ENCODE measurements at regions not wholly inside any gene's neighbourhood (a gene's known extent, or its start where the extent isn't known, plus 50 kb on each side); places are given as distances from the start of the nearest gene placed in this dataset.

- no peak for DNase-seq
Observed at GRCh38 chr22:48333816-48334735, 1493.6 kb downstream of the BRD1 start.

- DNase-seq = no peak
Observed at GRCh38 chr22:48333323-48333763, 1494.3 kb downstream of the BRD1 start.

- DNase-seq = no peak
Observed at GRCh38 chr22:48332438-48333322, 1495.0 kb downstream of the BRD1 start.

GRCh38 chr22:48331691-48332220, 1495.9 kb downstream of the BRD1 start:
- no peak for DNase-seq

- DNase-seq = no peak
Observed at GRCh38 chr22:48331266-48331665, 1496.4 kb downstream of the BRD1 start.

GRCh38 chr22:48327721-48328120, 1500.0 kb downstream of the BRD1 start:
- DNase-seq = no peak

- DNase-seq = no peak
Observed at GRCh38 chr22:48323746-48324145, 1503.9 kb downstream of the BRD1 start.

- no peak for DNase-seq
Observed at GRCh38 chr22:48322907-48323306, 1504.8 kb downstream of the BRD1 start.

- no peak for DNase-seq
Observed at GRCh38 chr22:48321986-48322545, 1505.6 kb downstream of the BRD1 start.

- no peak for DNase-seq
Observed at GRCh38 chr22:48320683-48321451, 1506.8 kb downstream of the BRD1 start.

- DNase-seq = no peak
Observed at GRCh38 chr22:48320048-48320682, 1507.5 kb downstream of the BRD1 start.

GRCh38 chr22:48319321-48320047, 1508.2 kb downstream of the BRD1 start:
- DNase-seq = no peak

- DNase-seq = no peak
Observed at GRCh38 chr22:48318575-48319320, 1508.9 kb downstream of the BRD1 start.

GRCh38 chr22:48318173-48318572, 1509.5 kb downstream of the BRD1 start:
- no peak for DNase-seq

GRCh38 chr22:48316257-48317250, 1511.1 kb downstream of the BRD1 start:
- DNase-seq = no peak

GRCh38 chr22:48315439-48316256, 1512.0 kb downstream of the BRD1 start:
- no peak for DNase-seq

GRCh38 chr22:48314073-48314472, 1513.6 kb downstream of the BRD1 start:
- no peak for DNase-seq

All from stimulated activated CD4-positive, alpha-beta T cell treated with anti-CD3 and anti-CD28 coated beads, Interleukin-12 subunit alpha, Interleukin-12 subunit beta, amount 100 ng/mL, for 4 hours (primary cell).